HG02623 (cell line): ENCODE measurements at regions not wholly inside any gene's neighbourhood (a gene's known extent, or its start where the extent isn't known, plus 50 kb on each side); places are given as distances from the start of the nearest gene placed in this dataset.
"Not testable (repeated sequence)": the region's sequence is repeated elsewhere in the genome, so short reads cannot be mapped to it uniquely, and the experiment has no call there.

ENCODE experiments used
- ATAC-seq: cut with Tn5 transposase; IDR thresholded peaks from one replicate; pipeline ENCODE4 v1.9.1; 2021; ENCODE audit warnings: moderate library complexity; ENCODE audit not compliant: unreplicated experiment

GRCh38 chr9:115300874-115301273 lies 182.9 kb upstream of the TNC start:
- ATAC-seq, result no peak

DNA sequence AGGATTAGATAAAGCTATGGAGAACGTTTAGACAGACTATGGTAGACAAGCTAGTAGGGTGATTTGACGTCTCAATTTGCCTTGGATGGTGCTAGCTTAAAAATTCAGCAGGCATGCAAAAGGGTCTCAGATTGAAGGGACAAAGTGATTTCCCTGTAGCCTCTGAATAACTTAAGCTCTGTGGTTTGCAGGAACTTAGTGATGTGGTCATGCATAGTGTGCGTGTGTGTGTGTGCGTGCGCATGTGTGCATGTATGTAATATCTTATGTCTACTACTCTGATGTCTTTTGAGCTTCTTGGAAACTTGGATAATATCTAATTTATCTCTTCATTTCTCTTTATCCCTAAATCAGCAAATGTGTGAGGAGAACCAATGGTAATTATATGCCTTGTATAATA lies 183.6 kb upstream of the TNC start:
- no peak for ATAC-seq

- ATAC-seq, result no peak
Observed at GRCh38 chr9:115305543-115305942, 187.6 kb upstream of the TNC start.

- no peak for ATAC-seq
Observed at GRCh38 chr9:115306865-115307264, 188.9 kb upstream of the TNC start.

- no peak for ATAC-seq
Observed at GRCh38 chr9:115313545-115313944, 195.6 kb upstream of the TNC start.

DNA sequence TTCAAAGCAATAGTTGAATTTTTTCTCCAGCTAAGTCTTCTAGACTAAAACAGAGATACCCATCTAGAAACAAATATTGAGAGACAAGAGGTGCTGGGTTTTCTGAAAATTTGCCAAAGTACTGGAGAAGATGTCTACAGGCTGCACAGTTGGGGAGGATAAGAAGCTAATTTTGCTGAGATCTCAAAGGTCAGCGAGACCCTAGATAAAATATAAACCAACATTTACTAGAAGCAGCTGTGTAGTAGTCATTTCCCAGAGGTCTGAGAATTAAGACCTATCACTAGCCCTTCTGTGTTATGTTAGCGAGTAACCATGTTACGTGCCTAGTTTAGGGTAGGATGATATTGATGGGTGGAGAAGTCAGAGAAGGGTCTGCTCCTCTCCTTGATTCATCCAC lies 208.5 kb upstream of the TNC start:
- no peak for ATAC-seq

DNA sequence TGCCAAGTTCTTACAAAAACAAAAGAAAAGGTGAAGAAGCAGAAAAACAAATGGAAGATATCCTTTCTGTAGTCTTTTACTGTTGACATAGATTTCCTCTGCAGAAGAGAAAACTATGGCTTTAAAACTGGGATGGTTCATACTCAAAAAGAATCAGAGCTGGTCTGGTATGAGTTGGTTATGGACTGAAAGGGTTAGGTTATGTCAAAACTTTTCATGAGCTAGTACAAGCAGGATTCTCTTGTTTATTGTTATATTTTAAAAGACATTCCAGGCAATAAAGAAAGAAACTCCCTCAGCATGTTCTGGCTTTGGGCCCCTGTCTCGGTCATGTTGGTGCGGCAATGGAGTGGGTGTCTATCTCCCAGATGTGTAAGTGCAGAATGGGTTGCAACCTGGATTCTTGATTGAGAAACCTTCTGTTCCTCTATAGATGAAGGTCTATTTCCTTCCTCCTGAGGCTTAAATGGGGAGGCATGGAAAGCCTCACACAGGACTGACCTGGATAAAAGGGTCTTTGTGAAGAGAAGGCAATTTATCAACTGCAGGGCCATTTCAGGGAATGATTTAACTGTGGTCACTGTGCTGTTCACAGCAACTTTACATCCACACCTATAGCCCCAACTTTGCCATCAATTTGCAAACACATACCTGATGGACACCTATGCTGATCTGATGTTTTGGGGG lies 209.6 kb upstream of the TNC start:
- no peak for ATAC-seq

GRCh38 chr9:115328228-115328627 lies 210.3 kb upstream of the TNC start:
- no peak for ATAC-seq

- ATAC-seq, result no peak
Observed at GRCh38 chr9:115328677-115329076, 210.7 kb upstream of the TNC start.

DNA sequence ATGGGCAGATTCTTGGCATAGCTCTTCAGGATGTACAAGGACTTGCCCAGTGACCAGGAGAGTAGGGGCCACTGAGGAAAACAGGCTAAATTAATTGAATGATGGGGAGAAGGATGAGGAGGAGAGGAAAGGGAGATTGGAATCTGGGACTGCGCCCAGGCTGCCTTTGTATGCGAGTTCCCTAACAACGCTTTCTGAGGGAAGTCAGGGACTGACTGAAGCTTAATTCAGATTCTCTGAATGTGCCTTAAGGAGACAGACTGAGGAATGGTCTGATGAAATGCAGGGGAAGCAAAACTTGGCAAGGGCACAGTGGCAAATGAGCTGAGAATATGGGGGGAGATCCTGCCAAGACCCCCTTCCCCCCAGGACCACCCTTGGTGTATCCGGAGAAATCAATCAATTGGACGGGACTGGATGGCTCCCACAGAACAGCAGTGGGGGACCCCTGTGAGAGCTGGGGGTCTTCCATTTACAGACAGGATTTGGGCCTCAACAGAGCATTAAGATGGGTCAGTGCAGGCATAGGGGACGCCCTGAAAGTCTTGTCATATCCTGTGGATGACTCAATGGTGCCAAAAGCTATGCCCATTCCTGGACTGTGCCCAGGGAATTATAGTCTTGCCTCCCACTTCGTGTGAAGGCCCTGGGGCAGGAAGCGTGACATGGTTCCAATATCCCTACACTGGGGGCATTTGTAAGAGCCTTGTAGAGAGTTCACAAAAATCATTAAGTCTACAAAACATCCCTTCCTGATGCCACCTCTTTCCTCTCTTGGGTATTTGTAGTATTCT lies 215.5 kb upstream of the TNC start:
- ATAC-seq, result no peak

- no peak for ATAC-seq
Observed at GRCh38 chr9:115335439-115335838, 217.5 kb upstream of the TNC start.

DNA sequence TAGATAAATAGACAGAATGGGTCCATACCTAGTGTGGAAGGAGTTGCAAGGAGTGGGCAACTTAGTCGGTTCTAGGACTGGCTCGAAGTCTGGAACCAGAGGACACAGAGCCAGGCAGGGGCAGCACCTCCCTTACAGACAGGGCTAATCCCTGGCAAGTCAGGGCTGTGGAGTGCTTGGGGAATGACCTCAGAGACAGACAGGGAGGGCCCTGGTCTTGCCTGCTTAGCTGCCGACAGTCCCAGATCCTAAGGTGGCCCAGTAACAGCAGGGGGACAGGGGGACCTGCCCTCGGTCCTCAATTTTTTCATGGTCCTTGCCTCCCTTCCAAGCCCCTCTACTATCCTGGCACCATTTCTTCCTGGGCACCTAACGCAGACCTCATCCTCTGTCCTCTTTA lies 222.4 kb upstream of the TNC start:
- ATAC-seq, result no peak

GRCh38 chr9:115341426-115341825 lies 223.5 kb upstream of the TNC start:
- no peak for ATAC-seq

GRCh38 chr9:115347776-115348175 lies 229.8 kb upstream of the TNC start:
- not testable (repeated sequence) for ATAC-seq

DNA sequence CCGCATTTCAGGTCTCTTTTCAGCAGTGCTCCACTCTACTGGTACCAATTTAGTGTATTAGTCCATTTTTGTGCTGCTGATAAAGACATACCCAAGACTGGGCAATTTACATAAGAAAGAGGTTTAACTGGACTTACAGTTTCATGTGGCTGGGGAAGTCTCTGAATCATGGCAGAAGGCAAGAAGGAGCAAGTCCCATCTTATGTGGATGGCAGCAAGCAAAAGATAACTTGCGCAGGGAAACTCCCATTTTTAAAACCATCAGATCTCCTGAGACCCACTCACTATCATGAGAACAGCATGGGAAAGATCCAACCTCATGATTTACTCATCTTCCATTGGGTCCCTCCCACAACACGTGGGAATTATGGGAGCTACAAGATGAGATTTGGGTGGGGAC lies 231.0 kb upstream of the TNC start:
- not testable (repeated sequence) for ATAC-seq

GRCh38 chr9:115349542-115349941 lies 231.6 kb upstream of the TNC start:
- ATAC-seq, result no peak

- ATAC-seq, result no peak
Observed at GRCh38 chr9:115350548-115350947, 232.6 kb upstream of the TNC start.

DNA sequence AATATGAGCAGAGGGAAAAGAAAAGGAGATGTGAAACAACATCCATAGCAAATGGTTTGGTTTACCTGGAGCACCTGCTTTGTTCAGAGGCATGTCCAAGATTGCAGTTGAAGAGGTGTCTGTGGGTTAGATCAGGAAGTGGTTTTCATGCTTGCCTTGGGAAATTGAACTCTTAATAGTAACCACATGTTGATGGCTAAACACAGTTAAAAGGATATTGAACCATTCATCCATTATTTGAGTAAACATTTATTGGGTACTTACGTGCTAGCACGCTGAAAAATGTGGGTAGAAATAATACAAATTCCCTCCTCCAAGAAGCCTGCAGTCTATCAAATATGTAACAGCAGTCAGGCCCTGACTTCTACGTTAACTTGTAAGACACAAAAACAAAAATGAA lies 235.7 kb upstream of the TNC start:
- ATAC-seq, result no peak

DNA sequence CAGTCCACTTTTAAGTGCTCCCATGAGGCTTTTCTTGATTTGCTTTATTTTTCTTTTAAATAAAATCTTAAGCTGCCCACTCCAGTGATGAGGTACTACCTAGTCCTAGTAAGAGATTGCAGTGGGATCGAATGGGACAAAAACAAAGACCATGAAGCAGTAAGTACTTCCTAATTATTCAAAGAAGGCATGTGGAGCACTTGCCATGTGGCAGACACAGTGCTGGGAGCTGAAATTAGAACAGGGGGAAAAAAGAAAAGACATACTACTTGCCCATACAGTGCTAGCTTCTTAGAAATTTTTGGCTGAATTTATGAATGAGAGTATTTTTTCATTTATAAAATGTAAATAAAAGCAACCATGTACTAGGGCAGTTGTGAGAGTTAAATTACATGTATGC lies 239.9 kb upstream of the TNC start:
- ATAC-seq, result no peak

GRCh38 chr9:115359017-115359780 lies 241.2 kb upstream of the TNC start:
- no peak for ATAC-seq

GRCh38 chr9:115360122-115360521 lies 242.2 kb upstream of the TNC start:
- no peak for ATAC-seq

GRCh38 chr9:115362101-115362500 lies 244.1 kb upstream of the TNC start:
- no peak for ATAC-seq
